HG03342 (cell line): ENCODE measurements at regions not wholly inside any gene's neighbourhood (a gene's known extent, or its start where the extent isn't known, plus 50 kb on each side); places are given as distances from the start of the nearest gene placed in this dataset.

Experiments used
- ATAC-seq: cut with Tn5 transposase; IDR thresholded peaks from one replicate; pipeline ENCODE4 v1.9.1; 2021; ENCODE audit warnings: mild to moderate bottlenecking, moderate library complexity; ENCODE audit not compliant: unreplicated experiment

DNA sequence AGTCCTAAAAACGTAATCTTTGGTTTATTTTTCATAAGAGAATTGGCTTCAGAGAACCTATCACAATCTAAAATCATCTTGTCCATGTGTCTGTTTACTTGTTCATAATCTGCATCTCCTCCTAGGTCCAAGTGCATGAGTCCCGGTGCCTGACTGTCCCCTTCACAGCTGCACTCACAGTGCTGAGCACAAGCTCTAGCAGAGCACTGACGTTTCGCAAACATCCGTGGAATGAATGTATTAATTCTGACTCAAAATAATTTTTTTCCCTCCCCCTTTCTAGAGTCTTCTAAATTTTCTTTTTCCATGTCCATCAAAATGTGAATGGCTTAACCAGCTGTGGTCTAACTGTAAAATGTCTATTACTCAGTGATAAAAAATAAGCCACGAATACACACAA, 245.5 kb upstream of the TSHZ3 start:
- no peak for ATAC-seq

GRCh38 chr19:31595521-31595920, 246.3 kb upstream of the TSHZ3 start:
- no peak for ATAC-seq

DNA sequence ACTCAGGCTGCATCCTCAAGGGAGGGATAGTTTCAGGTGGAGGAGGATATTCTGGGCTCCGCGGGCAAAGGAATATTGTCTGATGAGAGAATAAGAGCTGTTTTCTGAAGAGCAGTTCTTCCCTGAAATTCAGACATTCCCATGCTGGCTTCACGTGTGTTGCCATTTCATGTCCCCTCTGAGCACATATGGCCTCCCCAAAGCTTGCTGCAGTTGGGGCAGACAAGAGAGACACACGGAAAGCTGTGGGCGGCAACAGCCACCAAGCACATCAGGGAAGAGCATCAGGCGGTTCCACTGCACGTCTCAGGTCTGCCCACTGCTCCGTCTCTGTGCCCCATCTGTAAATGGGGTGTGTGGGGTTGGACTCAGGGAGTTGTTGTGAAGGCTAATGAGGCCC, 247.5 kb upstream of the TSHZ3 start:
- ATAC-seq = no peak

GRCh38 chr19:31597616-31598015, 248.4 kb upstream of the TSHZ3 start:
- ATAC-seq = no peak

DNA sequence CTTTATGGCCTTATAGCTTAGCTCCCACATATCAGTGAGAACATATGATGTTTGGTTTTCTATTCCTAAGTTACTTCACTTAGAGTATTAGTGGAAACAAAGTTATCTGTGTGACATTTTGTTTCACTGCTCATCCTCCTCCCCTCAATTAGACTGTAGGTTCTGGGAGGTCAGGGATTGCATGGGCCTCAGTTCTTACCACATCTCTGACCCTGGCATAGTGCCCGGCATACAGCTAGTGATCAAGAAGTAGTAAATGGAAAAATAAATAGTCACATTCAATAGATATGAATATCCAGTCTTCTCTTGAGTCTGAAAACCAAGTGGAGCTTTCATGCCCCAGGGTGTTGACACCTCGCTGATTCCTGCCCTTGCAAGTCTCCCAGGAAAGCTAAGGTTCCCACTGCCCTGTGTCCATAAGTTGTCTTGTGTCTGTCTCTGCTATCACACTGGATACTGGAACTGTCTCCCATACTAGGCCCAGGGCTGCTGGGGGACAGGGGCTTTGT, 249.5 kb upstream of the TSHZ3 start:
- ATAC-seq = no peak

GRCh38 chr19:31600731-31601295, 251.6 kb upstream of the TSHZ3 start:
- ATAC-seq = no peak

DNA sequence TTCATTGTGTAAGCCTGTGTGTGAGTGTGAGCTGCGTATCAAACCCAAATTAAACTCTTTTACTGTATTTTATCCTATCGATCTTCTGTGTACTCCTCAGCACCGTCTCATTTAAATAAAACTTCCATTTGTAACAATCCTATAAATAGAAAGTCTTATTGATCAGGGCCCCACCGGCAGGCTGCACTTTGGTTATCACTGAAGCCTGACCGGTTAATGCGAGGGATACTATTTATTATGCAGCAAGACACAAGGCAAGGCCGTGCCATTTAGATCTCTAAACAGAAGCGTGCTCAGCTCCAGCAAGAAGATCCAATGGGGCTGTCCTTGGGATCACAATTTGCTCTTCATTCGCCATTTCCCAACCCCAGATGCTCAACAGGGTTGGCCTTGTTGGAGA, 252.6 kb upstream of the TSHZ3 start:
- no peak for ATAC-seq

DNA sequence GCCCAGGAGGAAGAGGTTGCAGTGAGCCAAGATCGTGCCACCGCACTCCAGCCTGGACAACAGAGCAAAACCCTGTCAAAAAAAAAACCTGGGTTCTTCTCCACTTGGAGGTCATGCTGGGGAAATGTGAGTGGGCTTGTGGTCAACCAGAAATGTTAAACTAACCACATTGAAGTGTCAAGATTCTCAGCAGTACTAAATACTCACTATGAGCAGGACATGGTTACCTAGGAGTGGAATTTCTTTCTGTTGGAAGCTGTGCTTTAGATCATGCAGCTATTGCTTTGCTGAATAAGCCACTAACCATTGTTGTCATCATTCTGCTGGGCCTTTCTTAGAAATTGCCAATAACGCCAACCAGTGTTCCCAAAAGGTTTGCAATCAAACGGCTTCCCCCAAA, 253.3 kb upstream of the TSHZ3 start:
- no peak for ATAC-seq

DNA sequence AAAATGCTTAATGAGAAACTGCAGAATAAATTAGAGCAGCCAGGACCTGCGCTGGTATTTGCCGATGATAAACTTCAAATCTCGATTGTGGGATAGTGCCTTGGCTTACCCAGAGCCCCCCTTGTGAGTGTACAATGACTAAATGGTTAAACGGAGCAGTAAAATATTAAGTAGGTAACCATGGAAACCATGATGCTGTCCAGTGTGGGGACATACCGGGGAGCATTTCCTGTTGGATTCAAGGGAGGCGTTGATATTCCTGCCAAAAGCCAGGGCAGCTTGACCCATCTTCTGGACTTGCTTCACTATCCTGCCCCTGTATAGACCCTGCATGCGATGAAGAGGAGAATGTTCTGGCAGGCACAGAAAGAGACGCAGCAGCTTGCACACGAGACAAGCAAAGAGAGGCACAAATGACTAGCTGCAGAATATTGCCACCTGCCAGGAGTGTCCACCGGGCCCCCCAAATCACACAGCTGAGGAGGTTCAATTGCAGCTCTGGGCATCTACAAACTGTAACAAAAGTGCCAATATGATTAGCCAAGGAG, 255.3 kb upstream of the TSHZ3 start:
- no peak for ATAC-seq

- no peak for ATAC-seq
Observed at GRCh38 chr19:31610018-31610417, 260.8 kb upstream of the TSHZ3 start.

- no peak for ATAC-seq
Observed at GRCh38 chr19:31611046-31611877, 262.0 kb upstream of the TSHZ3 start.

- ATAC-seq = no peak
Observed at GRCh38 chr19:31612873-31613272, 263.6 kb upstream of the TSHZ3 start.

- ATAC-seq = no peak
Observed at GRCh38 chr19:31613683-31614219, 264.5 kb upstream of the TSHZ3 start.

DNA sequence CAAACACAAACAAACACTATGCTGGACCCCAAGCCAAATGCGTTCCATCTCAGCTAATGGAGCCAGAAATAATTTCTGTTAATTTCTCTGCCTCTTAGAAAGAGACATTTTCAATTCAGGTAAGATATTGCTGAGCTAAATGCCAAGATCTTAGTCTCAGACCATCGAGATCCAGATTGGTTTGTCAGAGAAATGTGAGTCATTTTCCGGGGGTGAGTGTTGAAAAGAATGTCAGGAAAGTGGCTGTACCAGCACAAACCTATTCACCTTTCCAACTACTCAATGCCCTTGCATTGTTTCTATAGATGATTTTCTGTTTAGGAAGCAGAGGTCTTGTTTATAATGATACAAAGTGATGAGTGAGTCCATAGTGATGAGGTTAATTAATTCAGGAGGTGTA, 266.8 kb upstream of the TSHZ3 start:
- no peak for ATAC-seq

GRCh38 chr19:31617010-31617585, 267.9 kb upstream of the TSHZ3 start:
- no peak for ATAC-seq

- ATAC-seq = no peak
Observed at GRCh38 chr19:31625056-31625455, 275.8 kb upstream of the TSHZ3 start.

- no peak for ATAC-seq
Observed at GRCh38 chr19:31625575-31625974, 276.3 kb upstream of the TSHZ3 start.

DNA sequence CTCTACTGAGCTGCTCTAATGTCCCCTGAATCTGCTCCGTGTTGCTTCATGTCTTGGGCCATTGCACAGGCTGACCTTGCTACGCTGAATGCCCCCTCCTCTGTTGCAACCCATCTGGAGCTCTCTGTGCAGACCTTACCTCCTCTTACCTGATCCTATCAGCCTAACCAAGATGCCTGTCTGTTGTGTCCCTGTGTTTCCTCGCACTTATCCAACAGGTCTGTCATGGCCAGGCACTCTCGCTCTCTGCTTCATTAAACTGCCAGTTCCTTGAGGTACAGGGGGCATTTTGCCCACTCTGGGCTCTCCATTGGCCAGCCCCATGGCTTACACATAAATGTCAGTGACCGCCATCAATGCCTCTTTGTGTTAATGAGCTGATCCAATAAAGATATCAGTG, 277.7 kb upstream of the TSHZ3 start:
- no peak for ATAC-seq

DNA sequence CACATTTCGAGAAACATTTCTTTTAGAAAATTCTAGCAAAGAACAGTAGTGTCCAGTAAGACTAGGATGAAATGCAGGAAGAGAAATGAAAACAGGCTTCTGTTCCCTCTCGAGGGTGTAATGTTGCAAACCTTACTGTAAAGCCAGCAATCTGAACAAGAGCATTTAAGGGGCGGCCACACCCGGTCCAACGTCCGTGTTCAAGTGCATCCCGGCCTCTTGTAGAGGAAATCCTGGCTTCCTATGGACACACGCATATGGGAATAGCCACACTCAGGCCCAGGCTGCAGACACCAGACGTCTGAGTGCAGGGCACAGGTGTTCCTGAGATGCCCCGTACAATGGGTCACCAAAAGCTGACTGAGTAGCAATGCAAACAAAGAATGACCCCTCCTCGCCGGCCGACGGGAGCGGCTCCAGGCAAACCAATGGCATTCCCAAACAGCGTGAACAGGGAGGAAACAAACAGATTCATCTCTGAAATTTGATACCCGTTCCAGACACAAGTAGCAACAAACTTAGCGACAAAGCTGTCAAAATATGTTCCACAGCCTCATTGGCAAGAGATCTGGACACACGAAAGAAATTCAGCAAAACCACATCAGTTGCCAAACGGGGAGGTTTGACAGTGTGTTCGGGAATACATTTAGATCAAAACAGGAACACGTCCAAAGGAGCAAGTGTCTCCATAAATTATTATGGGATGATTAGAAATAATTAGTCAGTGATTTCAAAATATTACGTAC, 278.6 kb upstream of the TSHZ3 start:
- no peak for ATAC-seq

DNA sequence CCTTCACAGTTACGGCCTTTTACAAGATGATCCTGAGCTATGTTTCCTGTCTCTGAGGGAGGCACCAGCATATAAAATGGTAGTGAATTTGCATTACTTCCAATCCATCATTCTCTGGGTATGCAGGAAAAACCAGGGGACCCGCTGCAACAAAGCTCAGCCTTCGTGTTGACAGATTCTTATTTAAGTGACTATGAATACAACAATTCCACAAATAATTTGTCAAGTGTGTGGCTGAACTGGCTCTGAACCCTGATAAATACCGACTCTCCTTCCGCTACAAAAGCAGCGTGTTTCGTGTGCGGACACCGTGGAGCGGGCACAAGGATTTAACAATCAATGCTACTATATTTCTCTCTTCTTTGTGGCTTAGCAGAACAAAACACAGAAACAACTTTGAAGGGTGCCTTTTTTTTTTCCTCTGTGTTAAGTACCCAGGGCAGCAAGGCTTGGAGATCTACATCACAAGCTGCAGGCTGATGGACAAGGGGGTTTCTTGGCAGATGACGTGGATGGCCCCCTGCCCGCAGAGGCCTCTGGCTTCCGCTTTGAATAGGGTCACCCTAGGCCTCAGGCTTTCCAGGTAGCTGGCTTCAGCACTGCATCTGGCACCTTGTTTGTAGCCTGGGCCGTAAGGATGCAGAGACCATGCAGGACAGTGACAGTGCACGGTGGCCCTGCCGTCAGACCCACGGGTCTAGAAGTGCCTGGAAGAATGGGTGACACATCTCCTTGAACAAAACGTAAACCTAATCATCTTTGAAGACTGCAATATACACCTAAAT, 280.5 kb upstream of the TSHZ3 start:
- ATAC-seq = no peak
